HG03139 (cell line): ENCODE measurements at regions not wholly inside any gene's neighbourhood (a gene's known extent, or its start where the extent isn't known, plus 50 kb on each side); places are given as distances from the start of the nearest gene placed in this dataset.

Source experiments
- ATAC-seq: cut with Tn5 transposase; IDR thresholded peaks from one replicate; pipeline ENCODE4 v1.9.1; 2021; ENCODE audit not compliant: unreplicated experiment

DNA sequence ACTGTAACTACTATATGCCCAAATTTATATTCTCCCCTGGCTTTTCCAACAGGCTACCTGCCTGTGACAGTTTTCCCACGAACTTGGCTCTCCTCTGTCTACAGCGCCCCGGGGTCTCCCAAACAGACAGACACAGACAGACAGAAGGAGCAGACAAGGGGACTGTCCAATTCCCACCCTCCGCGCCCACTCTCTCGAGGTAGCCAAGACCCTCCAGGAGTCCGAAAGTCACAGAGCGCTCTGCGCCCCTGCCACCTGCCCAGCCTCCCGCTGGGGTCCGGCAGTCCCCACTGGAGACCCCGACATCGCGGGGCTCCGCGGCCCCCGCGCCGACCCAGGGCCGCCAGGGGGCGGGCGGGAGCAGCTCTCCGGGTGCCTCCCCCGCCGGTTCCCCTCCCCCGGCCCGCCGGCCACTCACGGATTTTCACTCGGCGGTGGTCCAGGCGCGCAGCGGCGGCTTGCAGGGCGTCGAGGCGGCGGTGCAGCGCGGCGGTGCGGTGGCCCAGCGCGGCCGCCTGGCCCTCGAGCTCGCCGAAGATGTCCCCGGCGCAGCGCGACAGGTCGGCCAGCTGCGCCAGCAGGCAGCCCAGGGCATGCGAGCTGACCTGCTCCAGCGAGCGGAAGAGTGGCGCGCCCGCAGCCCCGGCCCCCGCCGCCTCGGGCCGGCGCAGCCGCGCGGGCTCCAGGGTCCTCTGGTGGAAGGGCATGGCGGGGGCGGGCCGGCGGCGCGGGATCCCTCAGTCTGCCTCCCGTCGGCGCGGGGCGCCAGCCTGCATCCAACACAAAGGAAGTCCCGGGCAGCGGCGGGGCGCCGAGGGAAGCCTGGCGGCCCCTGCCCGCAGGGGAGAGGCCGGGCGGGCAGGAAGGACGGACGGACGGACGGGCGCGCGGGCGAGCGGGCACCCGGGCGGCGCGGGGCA lies 81.3 kb upstream of the CCDC28A start:
- peak; percentile 52 for ATAC-seq

DNA sequence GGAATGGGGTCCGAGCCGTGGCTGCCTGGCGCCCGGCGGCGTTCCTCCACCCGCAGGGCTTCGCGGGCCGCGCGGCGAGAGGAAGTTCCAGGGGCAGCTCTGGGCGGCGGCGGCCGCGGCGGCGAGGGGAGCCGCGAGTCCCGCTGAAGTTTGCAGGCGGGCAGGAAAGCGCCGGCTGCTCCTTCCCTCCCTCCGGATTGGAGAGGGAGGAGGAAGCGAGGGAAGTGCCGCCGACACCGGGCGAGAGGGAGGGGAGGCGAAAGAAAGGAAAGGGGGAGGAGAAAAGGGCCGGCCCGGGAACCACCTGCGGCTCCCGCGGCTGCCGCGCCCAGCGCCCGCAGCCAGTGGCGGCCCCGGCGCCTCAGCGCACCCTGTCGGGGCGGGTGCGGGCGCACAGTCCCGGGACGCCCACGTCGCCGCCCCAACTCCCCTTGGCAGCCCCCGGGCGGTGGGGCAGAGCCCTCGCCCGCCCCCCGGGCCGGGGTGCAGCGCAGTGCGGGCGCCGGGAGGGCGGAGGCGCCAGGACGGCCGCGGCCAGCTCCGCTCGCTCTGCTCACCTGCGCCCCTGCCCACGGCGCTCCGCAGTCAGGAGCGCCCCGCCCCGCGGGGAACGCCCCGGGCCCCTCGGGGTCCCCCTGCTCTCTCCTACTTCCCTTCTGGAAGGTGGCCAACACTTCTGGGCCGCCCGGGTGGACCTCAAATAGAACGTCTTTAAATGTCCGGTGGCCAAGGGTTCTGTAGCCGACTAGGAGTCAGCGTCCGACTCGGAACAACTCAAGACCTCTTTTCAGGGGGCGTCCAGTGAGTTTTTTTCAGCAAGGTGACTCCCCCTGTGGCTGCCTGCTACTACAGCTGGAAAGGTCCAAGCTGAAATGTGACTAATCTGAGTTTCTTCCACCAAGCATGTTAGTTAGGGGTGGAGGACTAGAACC lies 80.3 kb upstream of the CCDC28A start:
- peak; percentile 45 for ATAC-seq

DNA sequence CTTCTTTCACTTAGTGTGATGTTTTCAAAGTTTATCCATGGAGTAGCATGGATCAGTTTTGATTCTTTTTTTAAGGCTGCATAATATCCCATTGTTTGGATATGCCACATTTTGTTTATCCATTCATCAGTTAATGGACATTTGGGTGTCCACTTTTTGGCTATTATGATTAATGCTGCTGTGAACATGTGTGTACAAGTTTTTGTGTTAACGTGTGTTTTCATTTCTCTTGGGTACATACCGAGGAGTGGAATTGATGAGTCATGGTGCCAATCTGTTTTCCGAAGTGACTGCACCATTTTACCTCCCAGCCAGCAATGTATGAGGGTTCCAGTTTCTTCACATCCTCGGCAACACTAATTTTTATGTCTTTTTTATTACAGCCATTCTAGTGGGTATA lies 78.4 kb upstream of the CCDC28A start:
- no peak for ATAC-seq

DNA sequence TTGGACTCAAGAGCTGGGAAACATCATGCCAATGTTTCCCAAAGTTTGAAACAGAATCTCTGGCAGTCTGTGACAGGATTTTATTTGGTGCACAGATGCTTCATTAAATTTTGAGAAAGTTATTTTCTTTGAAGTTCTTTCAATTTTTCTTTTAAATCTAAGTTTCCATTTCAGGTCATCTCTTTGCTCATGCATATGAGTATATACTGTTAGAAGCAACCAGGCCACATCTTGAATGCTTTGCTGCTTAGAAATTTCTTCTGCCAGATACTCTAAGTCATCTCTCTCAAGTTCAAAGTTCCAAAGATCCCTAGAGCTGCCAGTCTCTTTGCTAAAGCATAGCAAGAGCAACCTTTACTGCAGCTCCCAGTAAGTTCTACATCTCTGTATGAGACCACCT lies 59.1 kb upstream of the CCDC28A start:
- ATAC-seq: no peak

DNA sequence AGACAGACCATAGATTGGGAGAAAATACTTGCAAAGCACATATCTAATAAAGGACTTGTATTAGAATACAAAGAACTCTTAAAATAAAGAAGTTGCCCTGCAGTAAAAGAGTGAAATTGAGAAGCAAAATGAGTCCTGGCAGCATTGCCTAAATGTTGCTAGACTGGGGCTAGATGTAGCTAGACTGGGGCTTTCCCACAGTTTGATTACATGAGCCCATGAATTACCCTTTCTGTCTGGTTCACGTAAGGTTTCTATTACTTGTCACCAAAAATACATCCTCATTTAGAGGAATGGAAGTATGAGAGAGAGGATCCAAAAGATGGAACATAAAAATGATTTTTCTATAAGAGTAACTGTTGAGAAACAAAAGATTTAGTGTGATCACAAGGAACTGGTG lies 57.6 kb upstream of the CCDC28A start:
- no peak for ATAC-seq

DNA sequence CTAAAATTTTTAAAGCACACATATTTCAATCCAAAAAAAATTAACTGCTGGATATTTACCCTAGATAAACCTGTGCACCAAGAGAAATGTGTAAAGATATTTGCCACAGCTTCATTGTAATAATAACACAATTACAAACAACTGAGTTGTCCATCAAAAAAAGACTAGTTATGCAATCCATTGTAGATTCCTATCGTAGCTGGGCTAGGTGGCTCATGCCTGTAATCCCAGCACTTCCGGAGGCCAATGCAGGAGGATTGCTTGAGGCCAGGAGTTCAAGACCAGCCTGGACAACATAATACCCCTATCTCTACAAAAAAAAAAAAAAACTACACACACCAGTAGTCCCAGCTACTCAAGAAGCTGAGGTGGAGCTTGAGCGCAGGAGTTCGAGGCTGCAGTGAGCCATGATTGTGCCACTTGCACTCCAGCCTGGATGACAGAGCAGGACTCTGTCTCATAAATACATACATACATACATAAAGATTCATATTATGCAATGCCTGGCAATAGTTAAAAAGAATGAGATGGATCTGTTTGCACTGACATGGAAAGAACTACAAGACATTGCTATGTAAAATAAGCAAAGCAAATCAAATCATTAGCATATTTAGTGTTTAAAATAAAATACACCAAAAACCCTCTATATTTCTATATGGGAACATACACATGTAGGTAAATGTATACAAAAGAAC lies 56.5 kb upstream of the CCDC28A start:
- no peak for ATAC-seq

DNA sequence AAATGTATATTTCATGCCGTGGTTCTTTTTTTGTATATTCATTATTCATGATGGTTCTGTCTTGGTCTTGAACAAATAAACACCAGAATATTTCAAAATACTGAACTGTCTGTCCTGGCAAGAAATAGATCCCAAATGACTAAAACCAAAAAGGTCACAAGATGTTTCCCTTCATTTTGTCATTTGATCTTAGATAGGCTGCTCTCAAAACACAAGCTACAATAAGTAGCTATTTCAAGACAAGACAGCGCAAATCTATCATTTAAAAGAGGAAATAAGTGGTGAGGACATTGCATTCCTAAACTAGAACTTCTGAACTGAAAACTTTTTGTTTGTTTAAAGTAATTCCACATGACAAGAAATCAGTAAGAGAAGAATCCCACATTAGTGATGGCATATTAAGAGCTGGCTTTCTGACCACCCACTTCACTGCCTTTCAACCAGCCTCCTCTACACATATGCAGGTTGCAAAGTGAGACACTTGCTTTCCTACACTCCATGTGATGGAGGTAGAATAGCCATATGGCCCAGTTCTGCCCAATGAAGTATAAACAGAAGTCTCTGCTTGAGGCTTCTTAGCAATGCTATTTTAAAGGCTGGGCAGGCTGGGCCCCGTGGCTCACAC lies 54.4 kb upstream of the CCDC28A start:
- ATAC-seq: no peak

DNA sequence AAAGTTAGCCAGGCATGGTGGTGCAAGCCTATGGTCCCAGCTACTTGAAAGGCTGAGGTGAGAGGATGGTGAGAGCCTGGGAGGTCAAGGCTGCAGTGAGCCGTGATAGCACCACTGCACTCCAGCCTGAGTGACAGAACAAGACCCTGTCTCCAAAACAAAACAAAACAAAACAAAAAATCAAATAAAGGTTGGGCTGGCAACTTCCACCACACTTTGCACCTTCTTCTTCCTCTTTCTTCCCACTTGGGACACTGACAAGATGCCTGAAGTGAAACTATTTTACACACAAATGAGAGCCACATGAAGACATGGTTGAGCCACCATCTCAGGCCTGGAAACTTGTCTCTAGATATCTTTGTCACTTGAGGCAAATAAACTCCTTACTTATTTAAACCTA lies 53.8 kb upstream of the CCDC28A start:
- ATAC-seq: no peak

DNA sequence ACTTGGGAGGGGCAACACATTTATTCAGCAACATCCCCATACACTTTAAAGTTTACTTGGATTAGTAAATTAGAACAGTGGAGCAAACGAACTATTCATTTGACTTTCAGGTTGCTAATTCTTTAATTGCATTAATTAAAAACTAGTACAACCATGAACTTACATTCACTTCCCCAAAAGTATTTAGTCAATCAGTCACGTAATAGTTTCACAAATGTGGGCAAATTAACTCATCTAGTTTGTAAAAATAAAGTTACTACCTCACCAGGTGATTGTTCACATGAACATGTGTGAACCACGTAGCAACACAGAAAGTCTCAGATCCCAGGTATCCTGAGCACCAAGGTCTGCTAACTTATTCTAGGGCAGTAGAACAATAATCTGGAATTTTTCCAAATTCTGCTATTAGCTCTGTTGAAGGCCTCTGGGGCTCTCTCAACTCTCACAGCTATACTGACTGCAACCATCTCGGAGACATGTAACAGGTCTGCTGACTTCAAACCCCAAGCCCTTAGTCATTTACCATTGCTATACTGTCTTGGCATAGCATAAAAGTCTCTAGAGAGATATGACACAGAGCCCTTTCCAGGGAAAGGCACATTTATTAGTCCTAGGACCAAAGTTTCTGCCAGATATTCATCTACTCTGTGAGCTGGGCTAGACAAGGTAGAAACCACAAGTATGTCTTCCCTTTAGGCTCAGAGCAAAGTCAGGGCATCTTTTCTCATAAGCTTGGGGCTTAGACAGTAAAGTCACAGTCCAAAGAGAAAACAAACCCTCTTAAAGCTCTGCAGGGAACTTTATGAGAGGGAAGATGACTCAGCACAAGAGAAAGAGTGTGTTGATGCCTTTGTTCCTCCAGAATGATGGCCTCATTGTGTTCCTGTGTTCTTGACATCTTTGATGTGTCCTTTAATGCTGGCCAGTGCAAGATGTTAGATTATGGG lies 50.9 kb upstream of the CCDC28A start:
- no peak for ATAC-seq
